SK-N-SH (cell line): ENCODE measurements at regions not wholly inside any gene's neighbourhood (a gene's known extent, or its start where the extent isn't known, plus 50 kb on each side); places are given as distances from the start of the nearest gene placed in this dataset.

Experiments
- CTCF ChIP-seq: fragments of 200-600 bp; sonication (generic); IDR thresholded peaks from 2 replicates; pipeline ENCODE4 v1.6.1; 2017; ENCODE audit warnings: antibody characterized with exemption, mild to moderate bottlenecking, moderate library complexity
- ELF1 ChIP-seq: IDR thresholded peaks from 2 replicates; pipeline ENCODE4 v1.4.0; 2012
- EP300 ChIP-seq, 2 experiments: IDR thresholded peaks; 2 replicates each; pipeline versions ENCODE4 v1.4.0 to v1.6.1; 2012; ENCODE audit warnings: borderline replicate concordance in 1 of 2, low read depth in 1 of 2, low read length in 1 of 2
- FOXM1 ChIP-seq: IDR thresholded peaks from 2 replicates; pipeline ENCODE4 v1.4.0; 2012; ENCODE audit warnings: low read depth, mild to moderate bottlenecking
- MXI1 ChIP-seq: IDR thresholded peaks from 2 replicates; pipeline ENCODE4 v1.6.1; 2012; ENCODE audit warnings: mild to moderate bottlenecking, low read depth, low read length, improper control_type of control experiment
- NRF1 ChIP-seq: IDR thresholded peaks from 2 replicates; pipeline ENCODE4 v1.6.1; 2012; ENCODE audit warnings: low read depth, mild to moderate bottlenecking, low read length
- POLR2AphosphoS5 ChIP-seq: IDR thresholded peaks from 2 replicates; pipeline ENCODE4 v1.6.1; 2012; ENCODE audit warnings: low read depth, low read length
- RCOR1 ChIP-seq: fragments of 150-350 bp; IDR thresholded peaks from 2 replicates; pipeline ENCODE4 v1.6.1; 2017; ENCODE audit warnings: antibody characterized with exemption, low read length
- SIN3A ChIP-seq: IDR thresholded peaks from 2 replicates; pipeline ENCODE4 v1.6.1; 2012; ENCODE audit warnings: low read depth, mild to moderate bottlenecking, low read length, moderate library complexity, borderline replicate concordance
- TF ChIP-seq, protein P1 (sequence below): IDR thresholded peaks from 2 replicates; pipeline ENCODE4; 2012
- TF ChIP-seq, protein P2 (sequence below): IDR thresholded peaks from 2 replicates; pipeline ENCODE4 v1.6.1; 2012; ENCODE audit warnings: mild to moderate bottlenecking, low read depth, low read length, moderate library complexity

- no peak for TF ChIP-seq POLR2AphosphoS5
- TF ChIP-seq CTCF, result no peak
- no peak for TF ChIP-seq MXI1
- no peak for TF ChIP-seq EP300 (IDR thresholded peaks at IDR 0.05; ENCODE audit: borderline replicate concordance in 1 of 2, low read depth in 1 of 2, low read length in 1 of 2)
- TF ChIP-seq RCOR1, result no peak
- no peak for TF ChIP-seq NRF1
- TF ChIP-seq, protein P1, sequence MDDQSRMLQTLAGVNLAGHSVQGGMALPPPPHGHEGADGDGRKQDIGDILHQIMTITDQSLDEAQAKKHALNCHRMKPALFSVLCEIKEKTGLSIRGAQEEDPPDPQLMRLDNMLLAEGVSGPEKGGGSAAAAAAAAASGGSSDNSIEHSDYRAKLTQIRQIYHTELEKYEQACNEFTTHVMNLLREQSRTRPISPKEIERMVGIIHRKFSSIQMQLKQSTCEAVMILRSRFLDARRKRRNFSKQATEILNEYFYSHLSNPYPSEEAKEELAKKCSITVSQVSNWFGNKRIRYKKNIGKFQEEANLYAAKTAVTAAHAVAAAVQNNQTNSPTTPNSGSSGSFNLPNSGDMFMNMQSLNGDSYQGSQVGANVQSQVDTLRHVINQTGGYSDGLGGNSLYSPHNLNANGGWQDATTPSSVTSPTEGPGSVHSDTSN, result no peak
- no peak for TF ChIP-seq SIN3A
- TF ChIP-seq ELF1, result no peak
- TF ChIP-seq, protein P2, sequence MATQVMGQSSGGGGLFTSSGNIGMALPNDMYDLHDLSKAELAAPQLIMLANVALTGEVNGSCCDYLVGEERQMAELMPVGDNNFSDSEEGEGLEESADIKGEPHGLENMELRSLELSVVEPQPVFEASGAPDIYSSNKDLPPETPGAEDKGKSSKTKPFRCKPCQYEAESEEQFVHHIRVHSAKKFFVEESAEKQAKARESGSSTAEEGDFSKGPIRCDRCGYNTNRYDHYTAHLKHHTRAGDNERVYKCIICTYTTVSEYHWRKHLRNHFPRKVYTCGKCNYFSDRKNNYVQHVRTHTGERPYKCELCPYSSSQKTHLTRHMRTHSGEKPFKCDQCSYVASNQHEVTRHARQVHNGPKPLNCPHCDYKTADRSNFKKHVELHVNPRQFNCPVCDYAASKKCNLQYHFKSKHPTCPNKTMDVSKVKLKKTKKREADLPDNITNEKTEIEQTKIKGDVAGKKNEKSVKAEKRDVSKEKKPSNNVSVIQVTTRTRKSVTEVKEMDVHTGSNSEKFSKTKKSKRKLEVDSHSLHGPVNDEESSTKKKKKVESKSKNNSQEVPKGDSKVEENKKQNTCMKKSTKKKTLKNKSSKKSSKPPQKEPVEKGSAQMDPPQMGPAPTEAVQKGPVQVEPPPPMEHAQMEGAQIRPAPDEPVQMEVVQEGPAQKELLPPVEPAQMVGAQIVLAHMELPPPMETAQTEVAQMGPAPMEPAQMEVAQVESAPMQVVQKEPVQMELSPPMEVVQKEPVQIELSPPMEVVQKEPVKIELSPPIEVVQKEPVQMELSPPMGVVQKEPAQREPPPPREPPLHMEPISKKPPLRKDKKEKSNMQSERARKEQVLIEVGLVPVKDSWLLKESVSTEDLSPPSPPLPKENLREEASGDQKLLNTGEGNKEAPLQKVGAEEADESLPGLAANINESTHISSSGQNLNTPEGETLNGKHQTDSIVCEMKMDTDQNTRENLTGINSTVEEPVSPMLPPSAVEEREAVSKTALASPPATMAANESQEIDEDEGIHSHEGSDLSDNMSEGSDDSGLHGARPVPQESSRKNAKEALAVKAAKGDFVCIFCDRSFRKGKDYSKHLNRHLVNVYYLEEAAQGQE, result no peak
- TF ChIP-seq FOXM1, result no peak
Observed at GRCh38 chr2:41510108-41510507, 537.7 kb upstream of the PKDCC start.
